Activated gamma-delta T cell treated with Interleukin-2 at 50 U/mL for 16 hours (primary cell): ENCODE measurements at regions not wholly inside any gene's neighbourhood (a gene's known extent, or its start where the extent isn't known, plus 50 kb on each side); places are given as distances from the start of the nearest gene placed in this dataset.

Source experiments
- DNase-seq: peaks from one replicate; pipeline ENCODE4 v3.0.0-alpha.2; 2020

- no peak for DNase-seq
Observed at GRCh38 chr11:81496601-81497000, 1237.1 kb downstream of the FAM181B start.

- DNase-seq = no peak
Observed at GRCh38 chr11:81495699-81496292, 1237.9 kb downstream of the FAM181B start.

- DNase-seq = no peak
Observed at GRCh38 chr11:81494431-81494830, 1239.2 kb downstream of the FAM181B start.

- DNase-seq = no peak
Observed at GRCh38 chr11:81492923-81493445, 1240.7 kb downstream of the FAM181B start.

- DNase-seq = no peak
Observed at GRCh38 chr11:81487109-81487508, 1246.6 kb downstream of the FAM181B start.

- DNase-seq = no peak
Observed at GRCh38 chr11:81484196-81484595, 1249.5 kb downstream of the FAM181B start.

- no peak for DNase-seq
Observed at GRCh38 chr11:81477277-81477676, 1256.4 kb downstream of the FAM181B start.

- no peak for DNase-seq
Observed at GRCh38 chr11:81476345-81476744, 1257.3 kb downstream of the FAM181B start.

GRCh38 chr11:81472646-81473045 lies 1261.0 kb downstream of the FAM181B start:
- DNase-seq = no peak

GRCh38 chr11:81470446-81470845 lies 1263.2 kb downstream of the FAM181B start:
- DNase-seq = no peak

GRCh38 chr11:81459766-81460306 lies 1273.8 kb downstream of the FAM181B start:
- no peak for DNase-seq

GRCh38 chr11:81449588-81450156 lies 1284.0 kb downstream of the FAM181B start:
- no peak for DNase-seq

- no peak for DNase-seq
Observed at GRCh38 chr11:81444297-81444696, 1289.4 kb downstream of the FAM181B start.

GRCh38 chr11:81432333-81432732 lies 1301.3 kb downstream of the FAM181B start:
- no peak for DNase-seq

GRCh38 chr11:81424822-81425221 lies 1308.8 kb downstream of the FAM181B start:
- DNase-seq = no peak

- no peak for DNase-seq
Observed at GRCh38 chr11:81422402-81422801, 1311.3 kb downstream of the FAM181B start.

GRCh38 chr11:81421251-81421860 lies 1312.3 kb downstream of the FAM181B start:
- DNase-seq = no peak

- DNase-seq = no peak
Observed at GRCh38 chr11:81420668-81421250, 1312.9 kb downstream of the FAM181B start.

- DNase-seq = no peak
Observed at GRCh38 chr11:81397316-81397715, 1336.3 kb downstream of the FAM181B start.

- DNase-seq = no peak
Observed at GRCh38 chr11:81394311-81394710, 1339.4 kb downstream of the FAM181B start.

GRCh38 chr11:81388326-81388725 lies 1345.3 kb downstream of the FAM181B start:
- DNase-seq = no peak

- no peak for DNase-seq
Observed at GRCh38 chr11:81380395-81380794, 1353.3 kb downstream of the FAM181B start.

GRCh38 chr11:81377418-81377817 lies 1356.2 kb downstream of the FAM181B start:
- no peak for DNase-seq

GRCh38 chr11:81373986-81374385 lies 1359.7 kb downstream of the FAM181B start:
- no peak for DNase-seq
